ENCODE measurements at regions not wholly inside any gene's neighbourhood (a gene's known extent, or its start where the extent isn't known, plus 50 kb on each side); places are given as distances from the start of the nearest gene placed in this dataset.

GRCh38 chr9:95626341-95626740 lies 109.6 kb upstream of the PTCH1 start:
- no peak for DNase-seq

GRCh38 chr9:95623640-95624039 lies 106.9 kb upstream of the PTCH1 start:
- no peak for DNase-seq

DNA sequence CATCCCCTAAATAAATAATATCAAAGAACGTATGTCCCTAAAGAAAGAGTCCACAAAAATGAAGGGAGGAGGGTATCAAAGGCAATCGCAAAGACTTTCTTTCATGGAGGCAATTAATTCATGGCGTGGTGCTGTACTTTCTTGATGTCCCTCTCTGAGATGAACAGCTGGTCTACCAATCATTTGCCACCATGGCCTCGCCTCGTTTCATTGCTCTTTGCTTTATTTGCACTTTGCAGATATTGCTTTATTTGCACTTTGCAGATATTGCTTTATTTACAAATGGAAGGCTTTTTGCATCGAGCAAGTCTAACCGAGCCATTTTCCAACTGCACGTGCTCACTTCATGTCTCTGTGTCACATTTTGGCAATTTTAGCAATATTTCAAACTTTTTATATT lies 104.0 kb upstream of the PTCH1 start:
- DNase-seq: no peak

DNA sequence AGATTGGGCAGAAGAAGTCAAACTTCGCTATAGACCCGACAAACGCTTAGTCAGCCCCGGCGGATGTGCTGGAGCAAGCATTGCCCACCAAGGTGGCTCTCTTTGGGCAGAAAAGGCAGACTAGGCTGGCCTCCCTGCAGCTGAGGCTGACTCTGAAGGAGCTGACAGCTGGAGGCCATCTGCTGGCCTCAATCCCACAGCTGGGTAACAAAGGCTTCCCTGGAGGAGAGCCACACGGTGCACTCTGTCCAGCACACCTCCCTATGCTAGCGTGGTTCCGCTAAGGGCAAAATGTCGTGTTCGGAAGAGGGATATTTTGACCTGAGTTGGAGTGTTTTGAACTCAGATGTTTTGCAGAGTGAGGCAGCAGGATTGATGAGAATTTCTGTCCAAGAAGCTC lies 103.5 kb upstream of the PTCH1 start:
- DNase-seq: no peak

GRCh38 chr9:95615246-95615645 lies 98.5 kb upstream of the PTCH1 start:
- no peak for DNase-seq

GRCh38 chr9:95613670-95614069 lies 96.9 kb upstream of the PTCH1 start:
- no peak for DNase-seq

DNA sequence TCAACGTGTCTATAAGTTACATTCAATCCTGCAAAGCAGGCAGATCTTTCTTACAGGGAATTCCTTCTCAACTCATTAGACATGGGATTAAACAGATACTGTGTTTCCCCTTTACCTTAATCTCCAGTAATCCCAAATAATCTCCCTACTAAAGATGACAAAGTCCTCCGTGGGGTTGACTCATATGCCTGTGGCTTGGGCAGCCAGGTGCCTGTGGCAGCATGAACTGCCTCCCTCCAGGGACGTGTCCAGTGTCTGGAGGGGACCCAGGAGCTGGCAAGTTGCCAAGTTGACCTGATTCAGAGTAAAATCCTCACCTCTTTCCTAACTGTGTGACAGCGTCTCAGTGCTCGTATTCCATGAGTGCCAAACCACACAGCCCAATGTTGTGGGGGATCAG lies 94.6 kb upstream of the PTCH1 start:
- no peak for DNase-seq

DNA sequence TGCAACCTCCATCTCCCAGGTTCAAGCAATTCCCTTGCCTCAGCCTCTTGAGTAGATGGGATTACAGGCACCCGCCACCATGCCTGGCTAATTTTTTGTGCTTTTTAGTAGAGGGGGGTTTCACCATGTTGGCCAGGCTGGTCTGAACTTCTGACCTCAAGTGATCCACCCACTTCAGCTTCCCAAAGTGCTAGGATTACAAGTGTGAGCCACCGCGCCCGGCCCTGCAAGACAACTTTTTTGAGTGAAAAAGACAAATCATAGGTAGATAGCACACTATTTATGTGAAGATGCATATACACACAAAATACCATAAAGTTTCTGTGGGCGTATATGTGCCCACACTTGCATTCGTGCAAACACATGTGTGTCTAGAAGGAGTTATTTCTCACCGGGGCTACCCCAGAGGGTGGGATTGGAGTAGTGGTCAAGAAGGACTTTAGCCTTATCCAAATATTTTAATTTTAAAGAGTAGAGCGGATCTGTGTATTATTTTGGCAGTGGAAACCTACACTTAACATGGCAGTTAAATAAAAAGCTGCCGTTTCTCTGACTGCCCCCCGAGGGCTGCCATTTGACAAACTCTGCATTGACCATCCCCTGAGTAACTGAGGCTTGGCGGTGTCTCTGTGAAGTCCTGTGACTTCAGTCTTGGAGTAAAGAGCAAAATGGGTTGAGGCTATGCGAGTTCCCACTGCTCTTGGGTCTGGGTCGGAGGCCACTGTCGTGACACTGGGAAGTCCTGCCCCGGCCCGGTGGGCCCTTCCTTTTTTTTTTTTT lies 93.4 kb upstream of the PTCH1 start:
- no peak for DNase-seq

DNA sequence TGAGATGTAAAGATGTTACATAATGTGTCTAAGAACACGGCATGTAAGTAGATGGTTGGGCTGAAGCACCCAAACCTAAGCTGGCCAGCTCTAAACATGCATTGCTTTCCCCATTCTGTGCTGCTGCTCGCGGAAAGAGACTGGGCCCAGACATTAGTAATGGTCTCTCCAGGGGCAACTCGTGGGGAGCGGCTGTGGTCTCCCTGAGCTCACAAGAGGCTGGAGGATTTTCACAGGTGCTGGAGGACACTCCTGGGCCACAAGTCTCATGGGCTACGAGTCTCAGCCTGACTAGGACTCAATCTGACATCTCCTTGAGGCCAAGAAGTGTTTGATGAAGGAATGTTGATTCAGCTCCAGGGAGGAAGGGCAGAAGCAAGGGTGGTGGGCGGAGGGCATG lies 92.7 kb upstream of the PTCH1 start:
- no peak for DNase-seq

GRCh38 chr9:95608341-95608740 lies 91.6 kb upstream of the PTCH1 start:
- no peak for DNase-seq

GRCh38 chr9:95607507-95607906 lies 90.7 kb upstream of the PTCH1 start:
- no peak for DNase-seq

DNA sequence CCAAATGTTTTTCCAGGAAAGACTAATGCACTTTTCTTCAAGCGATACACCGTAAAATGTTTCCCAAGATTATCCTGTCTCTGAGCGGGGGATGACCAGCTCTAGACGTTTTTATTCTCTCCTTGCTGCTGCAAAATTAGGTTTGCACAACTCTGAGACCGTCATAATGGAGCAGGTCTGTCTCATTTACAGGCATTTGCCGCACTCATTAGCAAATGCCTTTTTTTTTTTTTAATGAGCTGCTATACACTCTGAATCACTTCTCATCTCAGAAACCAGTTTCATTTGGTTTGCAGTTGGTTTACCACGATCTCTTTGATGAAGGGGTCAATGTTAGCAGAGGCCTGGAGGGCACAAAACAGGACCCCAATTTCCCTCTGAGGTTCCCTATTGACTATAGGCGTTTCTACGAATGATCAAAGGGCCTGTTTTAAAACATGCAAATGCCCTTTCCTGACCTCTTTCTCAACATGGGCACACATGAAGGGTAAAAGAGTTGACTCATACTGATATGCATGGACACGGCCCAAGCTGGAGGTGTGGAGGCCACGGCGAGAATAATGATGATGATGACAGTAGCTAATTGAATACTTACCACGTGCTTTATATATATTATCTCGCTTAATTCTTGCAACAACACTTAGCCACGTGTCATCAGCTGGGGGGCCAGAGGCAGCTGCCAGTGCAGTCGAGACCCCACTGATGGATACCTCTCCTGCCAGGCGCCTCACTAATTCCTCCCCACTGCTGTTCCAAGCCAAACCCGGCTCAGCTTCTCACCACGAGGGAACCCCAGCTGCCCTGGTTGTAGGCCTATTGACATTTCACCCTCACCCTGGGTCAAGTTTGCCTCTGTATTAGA lies 89.9 kb upstream of the PTCH1 start:
- DNase-seq: no peak

GRCh38 chr9:95605816-95606488 lies 89.2 kb upstream of the PTCH1 start:
- DNase-seq: no peak

- no peak for DNase-seq
Observed at GRCh38 chr9:95605101-95605500, 88.3 kb upstream of the PTCH1 start.

DNA sequence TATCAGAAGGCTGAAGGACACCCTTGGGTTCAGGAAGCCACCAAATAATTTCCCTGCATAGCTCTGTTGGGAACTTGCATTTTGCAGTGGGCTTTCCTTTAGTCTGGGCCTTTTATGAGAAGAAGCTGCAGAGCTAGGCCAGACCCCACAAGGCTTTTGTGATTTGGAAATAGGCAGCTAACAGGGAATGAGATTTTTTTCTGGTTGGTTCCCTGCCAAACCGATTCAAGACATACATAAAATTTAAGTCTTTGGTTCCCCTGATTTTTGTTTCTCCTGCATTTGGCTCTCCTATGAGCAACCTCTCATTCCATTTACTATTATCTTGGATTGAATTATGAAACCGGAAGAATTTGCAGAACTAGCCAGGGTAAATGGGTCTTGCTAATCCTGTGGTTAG lies 81.5 kb upstream of the PTCH1 start:
- DNase-seq: no peak

- DNase-seq: no peak
Observed at GRCh38 chr9:95595721-95596295, 79.0 kb upstream of the PTCH1 start.

GRCh38 chr9:95592931-95593330 lies 76.2 kb upstream of the PTCH1 start:
- DNase-seq: no peak

- DNase-seq: peak in 9 of 58 donors; percentile 2 to 30 (median 8)
Observed at GRCh38 chr9:95588724-95589588, 72.2 kb upstream of the PTCH1 start.

DNA sequence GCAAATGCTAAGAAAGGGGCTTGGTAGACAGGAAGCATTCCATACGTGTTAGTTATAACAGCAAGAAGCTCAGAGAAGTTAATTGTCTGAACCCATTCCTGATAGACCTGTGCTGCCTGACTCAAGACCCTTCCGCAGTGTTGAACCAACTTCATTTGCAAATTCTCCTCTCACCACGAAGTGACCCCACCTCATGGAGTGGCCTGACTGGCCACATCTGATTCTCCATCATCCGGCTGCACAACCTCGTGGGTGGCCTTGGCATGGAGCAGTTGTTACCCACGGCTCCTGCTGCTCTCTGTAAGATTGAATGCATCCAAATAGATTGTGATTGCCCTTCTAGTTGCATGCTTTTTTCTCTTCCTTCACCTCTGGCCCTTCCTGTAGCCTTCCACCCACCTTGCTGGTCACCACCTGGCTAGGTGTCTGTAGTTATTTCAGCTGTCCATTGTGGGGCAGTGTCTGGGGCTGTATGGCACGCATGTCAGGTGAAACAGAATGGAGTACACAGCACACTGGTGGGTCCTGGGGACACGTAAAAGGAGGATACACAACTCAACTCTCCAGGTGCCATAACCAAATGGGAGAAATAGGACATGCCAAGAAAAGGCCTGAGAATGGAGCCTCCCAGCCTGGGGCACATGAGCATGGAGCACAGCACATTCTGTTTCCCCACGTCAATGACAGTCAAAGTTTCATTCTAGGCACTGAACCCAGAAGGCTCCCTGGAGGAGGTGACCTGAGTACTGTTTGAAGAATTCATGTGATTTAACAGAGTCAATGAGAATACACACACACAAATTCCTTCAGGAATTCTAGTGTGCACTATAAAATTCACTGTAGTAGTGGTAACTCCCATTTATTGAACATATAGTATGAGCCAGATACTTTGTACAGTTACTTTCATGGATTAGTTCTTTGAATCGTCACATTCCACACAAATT lies 70.5 kb upstream of the PTCH1 start:
- no peak for DNase-seq

DNA sequence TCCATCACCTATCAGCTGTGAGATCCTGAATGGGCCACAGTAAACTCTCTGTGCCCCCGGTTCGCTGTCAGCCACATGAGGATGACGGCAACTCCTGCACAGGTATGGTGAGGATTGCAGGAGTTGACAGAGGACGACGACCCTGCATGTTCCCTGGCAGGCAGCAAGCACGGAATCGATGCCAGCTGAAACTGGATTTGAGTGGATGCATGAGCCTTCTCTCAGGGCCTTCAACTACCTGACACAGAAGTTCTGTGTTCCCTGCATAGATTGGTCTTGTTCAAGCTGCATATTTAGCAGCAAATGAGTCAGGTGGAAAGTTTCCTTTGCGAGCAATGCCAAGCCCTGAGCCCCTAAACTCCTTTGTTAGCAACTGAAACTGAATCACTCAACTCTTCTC lies 69.6 kb upstream of the PTCH1 start:
- no peak for DNase-seq
